HG02642 (cell line): ENCODE measurements at regions not wholly inside any gene's neighbourhood (a gene's known extent, or its start where the extent isn't known, plus 50 kb on each side); places are given as distances from the start of the nearest gene placed in this dataset.

Experiments used
- ATAC-seq: cut with Tn5 transposase; IDR thresholded peaks from one replicate; pipeline ENCODE4 v1.9.1; 2021; ENCODE audit warnings: mild to moderate bottlenecking; ENCODE audit not compliant: unreplicated experiment, poor library complexity

DNA sequence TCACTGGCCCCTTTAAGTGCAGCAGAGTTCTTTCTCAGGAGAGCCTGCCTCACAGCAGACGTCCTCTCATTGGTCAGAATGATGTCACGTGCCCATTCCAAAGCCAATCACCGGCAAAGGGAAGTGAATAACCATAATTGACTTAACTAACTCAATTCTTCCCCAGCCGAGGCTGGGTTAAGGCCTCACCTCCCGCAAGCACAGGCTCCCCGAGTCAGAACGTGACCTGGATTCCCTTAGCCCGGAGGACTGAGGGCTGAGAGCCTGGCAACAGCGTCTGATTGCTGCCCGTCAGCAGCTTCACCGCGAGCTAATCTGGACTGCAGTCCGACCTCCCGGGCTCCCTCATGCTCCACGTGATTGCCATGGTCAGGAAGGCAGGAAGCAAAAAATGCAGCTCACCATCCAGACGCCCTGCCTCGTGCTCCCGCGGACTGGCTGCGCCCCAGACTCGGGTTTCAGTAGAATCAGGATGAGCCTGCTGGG is 92.1 kb upstream of the FZD10 start:
- no peak for ATAC-seq

DNA sequence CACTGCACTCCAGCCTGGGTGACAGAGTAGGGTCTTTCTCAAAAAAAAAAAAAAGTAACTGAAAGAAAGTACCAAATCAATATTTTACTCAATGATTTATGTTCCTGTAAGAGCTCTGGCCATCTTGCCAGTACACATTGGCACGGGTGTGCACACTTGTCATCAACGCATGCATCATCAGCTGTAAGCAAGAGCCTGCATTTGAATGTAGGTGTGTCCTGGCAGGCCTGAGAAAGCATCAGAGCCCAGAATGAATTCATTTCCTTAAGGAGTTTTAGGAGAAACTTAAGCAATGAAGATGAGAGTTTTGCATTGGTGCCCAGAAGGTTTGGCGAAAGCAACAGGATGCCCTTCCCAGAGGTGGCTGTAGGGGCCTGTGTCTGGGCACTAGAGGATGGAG is 88.5 kb upstream of the FZD10 start:
- ATAC-seq = no peak

DNA sequence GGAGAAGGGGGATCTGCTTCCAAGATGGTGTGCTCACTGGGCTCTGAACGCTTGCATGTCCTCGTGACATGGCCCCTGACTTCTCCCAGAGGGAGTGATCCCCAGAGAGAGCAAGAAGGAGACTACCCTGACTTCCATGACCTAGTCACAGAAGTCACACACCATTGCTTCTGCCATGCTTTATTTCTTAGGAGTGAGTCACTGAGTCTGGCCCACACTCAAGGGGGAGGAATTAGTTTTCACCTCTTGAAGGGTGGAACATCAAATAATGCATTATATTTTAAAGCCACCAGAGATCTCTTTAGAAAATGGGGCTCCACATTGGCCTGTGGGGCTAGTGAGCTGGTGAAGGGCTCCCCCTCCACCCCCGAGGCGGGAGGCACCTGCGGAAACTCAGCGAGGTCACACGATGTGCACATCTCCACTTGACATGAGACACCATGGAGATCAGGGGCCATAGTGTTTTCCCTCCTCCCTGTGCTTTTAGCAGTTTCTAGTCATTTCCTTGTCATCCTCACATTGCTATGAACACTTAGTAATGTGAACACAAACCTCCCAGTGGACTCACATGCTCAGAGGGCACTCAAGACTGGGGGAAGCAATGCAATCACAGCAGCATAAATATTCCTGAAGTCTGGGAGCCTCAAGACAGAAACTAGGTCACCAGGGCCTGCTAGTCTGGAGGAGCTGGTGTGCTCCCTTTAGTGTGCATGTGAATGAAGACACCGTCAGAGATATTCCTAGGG is 87.4 kb upstream of the FZD10 start:
- no peak for ATAC-seq

DNA sequence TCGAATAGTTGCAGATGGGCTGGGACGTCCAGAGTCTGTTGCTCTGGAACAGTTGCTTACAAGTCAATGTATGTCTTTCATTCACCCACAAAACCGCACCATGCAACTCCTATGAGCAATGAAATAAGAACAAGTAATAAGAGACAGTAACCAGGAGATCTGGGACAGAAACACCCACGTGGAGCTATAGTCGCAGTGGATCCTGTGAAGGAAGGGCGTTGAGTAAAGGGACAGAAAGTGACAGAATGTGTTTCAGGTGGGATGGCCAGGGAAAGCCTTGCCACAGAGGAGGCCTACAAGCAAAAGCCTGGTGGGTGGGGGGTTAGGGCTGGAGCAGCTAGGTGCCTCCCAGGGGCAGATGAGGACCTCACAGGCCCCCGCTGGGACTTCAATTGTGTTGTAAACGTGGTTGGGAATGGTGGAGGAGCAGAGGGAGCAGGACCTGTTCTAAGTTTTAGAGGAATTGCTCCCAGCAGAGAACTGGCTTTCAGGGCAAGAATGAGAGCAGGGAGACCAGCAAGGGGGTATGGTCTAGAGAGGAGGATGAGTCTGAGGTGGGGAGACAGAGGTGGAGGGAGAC is 86.7 kb upstream of the FZD10 start:
- no peak for ATAC-seq

DNA sequence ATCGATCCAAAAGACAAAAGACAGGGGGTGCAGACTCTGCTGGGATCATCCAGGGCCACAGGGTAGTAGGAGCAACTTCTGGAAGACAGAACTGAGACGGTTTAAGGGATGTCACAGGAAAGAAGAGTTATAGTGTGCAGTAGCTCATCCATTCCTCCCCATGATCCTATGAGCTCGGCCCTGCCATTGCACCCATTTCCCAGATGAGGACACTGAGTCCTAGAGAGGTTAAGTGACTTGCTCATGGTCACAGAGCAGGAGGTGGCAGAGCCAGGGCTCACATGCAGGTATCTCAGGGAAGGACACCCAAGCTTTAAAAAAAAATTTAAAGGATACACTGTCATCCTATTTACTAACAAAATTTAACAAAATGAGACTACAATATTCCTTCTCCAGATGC is 86.1 kb upstream of the FZD10 start:
- no peak for ATAC-seq

DNA sequence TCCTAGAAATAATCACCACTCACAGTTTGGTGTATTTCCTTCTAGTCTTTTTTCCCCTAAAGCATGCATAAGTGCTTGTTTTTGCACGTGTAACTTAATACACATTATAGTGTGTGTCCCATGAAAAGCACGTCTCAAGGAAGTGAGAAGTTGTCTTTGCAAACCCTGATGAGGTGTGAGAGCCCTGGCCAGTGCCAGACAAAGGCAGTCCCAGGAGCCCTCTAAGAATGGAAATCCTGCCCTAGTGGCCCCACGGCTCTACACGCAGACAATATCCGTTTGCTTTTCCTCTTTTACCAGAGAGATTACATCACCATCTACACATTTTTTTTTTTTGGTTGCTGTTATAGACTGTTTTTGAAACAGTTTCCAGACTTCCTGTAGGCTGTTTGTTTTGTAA is 85.5 kb upstream of the FZD10 start:
- ATAC-seq = no peak

DNA sequence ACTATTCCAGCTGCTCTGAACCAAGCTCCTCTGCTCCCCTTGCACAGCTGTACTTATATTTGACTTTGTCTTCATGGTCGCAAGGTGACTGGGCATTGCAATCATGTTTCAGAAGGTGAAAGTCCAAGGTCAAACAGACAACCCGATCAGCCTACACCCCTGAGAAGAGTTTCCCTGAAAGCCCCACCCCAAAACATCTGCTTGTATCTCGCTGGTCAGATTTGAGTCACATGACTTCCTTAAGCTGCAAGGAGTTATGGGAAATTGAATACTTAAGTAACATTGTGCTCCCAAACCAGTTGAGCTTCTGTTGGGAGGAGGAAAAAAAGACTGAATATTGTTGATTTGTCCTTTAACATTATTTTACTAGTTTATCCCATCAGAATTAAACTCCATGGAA is 83.4 kb upstream of the FZD10 start:
- no peak for ATAC-seq

DNA sequence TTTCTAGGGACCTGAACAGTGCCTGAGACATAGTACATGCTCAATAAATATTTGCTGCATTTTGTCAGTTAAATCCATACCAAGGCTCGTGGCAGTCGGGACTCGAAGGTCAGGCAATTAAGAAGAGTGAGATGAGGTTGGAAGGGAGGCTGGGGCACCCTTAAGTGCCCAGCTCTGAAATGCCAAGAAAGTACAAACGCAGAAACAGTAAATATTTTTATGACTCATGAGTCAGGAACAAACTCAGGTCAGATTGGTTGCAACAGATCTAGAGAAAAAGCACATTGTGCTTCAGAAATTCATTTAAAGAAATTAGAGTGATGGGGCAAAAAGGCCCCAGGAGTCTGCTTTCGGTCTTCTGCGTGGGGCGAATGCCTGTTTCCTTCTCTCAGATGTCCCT is 83.0 kb upstream of the FZD10 start:
- no peak for ATAC-seq

DNA sequence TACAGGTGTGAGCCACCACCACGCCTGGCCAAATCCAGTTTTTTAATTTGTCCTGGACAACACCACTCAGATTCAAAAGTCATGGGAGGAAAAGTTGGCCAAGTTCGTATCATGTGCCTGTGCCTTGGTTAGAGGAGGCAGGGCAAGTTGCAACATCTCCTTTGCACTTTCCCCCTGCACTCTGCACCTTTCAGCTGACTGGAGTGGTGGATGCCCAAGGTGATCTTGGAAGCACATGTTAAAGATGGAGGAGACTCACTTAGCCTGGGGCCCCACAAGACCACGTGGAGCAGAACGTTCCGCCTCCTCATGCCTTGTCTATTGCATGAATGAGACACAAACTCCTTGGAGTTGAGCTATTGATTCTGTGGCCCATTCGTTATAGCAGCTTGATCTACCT is 82.1 kb upstream of the FZD10 start:
- ATAC-seq = no peak

DNA sequence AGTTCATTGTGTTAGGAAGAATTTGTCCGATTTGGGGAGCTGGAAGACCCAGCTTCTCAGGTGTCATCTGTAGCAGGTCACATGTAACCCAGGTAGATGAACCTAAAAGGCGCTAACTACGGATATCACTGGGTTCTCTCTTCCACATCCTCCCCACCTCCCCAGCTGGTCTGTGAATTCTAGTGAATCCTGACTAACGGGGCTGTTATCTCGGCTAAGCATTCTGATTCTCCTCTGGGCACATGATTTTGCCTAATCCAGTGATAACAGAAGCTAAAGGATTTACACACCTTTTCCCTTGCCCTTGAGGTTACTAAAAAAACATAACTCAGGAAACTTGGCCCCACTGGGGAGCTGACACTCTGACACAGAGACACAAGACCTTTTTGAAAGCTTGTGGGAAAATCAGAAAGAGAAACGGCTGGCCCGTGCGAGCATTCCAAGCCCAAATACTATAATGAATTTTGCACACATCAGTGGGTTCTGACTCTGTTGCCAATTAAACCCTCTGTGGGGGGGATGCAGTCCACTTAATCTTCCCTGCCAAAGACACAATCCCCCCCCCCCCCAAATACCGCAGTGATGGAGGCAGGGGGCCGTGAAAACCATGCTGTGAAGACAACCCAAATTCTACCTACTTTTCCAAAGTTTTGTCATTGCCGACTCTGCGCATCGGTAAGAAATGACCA is 81.0 kb upstream of the FZD10 start:
- no peak for ATAC-seq

DNA sequence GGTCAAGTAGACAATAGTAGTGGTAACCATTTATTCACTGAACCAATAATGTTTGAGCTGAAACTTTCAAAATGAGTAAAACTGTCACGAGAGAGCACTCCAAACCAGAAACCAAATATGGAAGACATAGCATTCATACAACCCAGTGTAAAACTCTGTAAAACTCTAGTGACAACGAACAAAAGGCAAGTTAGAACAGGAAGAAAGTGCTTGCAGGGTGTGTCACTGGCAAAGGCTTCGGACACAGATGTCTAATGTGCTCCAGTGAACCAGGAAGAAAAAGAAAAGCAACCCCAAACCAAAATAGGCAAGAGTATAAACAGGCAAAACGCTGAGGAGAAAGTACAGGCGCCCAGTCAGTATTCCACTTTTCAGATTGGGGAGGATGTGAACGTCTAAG is 79.3 kb upstream of the FZD10 start:
- no peak for ATAC-seq

DNA sequence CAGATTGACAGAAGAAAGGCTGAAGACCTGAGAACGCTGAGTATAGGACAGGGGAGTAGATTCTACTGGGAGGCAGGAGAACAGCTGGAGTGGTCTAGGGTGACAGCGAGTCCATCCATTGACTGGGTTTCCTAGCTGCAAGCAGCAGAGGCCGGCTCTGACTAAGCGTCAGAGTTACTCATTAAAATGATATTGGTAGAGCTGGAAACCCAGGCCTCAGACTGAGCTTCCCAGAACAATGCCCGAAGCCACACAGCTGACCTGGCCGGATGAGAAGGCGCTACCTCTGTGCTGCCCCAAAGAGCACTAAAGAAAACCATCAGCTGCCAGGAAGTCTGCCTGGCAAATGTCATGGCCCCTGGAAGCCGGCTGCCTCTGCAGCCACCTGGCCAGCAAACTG is 78.5 kb upstream of the FZD10 start:
- no peak for ATAC-seq

DNA sequence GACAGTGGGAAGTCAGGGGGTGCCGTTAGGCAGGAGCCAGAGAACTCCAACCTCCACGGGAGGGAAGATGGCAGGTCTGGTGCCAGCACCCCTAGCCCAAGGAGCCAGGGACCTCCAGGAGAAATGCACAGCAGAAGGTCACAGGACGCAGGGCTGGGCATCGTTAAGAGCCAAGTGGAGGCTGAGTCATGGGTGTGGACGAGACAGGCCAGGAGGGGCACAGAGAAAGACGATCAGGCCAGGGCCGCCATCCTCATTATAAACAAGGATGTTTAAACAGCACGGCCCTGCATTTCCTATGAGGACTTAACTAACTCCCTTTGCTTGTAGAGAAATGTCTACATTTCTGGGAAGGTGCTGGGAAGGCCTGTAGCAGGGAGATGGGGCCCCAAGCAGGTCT is 77.9 kb upstream of the FZD10 start:
- no peak for ATAC-seq

DNA sequence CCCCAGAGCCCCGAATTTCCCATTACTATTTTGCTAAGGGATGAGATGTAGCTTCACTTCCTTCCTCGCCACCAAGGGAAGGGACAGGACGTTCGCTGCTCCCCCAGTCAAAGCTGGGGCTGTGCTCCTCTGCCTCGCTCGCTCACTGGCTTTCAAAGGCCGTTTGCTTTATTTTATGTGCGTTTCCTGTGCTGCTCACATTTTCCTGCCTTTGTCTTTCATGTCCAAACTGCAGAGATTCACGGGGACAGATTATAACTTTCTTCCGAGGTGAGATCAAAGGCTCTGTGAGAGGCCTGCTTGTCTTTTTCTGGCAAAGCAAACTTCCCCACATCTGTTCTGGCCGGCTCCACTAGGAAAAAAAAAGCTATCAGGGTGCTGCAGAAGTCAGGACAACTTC is 76.0 kb upstream of the FZD10 start:
- ATAC-seq = no peak

DNA sequence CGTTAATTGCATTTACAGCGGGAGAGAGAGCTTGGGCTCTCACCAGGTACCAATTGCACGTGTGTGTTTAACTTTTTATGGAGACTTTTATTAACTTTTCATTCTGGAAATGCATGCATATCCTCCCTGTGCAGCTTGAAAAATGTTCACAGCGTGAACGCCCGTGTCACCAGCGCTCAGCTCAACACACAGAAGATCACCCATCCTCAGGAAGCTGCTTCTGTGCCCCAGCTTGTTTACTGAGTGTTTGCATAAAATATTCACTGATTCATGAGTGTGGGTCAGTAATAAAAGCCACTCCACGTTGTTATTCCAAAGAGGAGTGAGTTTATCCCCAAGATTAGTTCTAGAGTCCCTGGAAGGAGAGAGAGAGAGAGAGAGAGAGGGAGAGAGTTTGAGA is 75.5 kb upstream of the FZD10 start:
- no peak for ATAC-seq

DNA sequence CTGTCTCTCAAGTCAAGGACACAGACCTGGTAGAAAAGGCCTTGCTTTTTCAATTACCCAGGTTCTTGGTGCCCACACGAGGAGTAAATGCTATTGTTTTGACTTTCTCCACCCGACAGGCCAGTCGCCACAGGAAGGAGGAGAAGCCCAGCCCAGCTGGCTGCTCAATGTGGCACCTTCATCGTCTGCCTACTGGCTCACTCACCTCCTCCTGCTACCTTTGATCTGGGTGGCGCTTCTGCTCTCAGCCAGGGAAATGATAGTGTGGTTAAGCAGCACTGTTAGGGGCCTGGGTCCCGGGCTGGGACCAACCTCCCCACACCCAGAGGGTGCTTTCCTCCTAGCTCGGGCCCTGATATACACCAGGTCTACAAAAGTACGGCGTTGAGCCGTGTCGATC is 75.0 kb upstream of the FZD10 start:
- ATAC-seq = no peak

DNA sequence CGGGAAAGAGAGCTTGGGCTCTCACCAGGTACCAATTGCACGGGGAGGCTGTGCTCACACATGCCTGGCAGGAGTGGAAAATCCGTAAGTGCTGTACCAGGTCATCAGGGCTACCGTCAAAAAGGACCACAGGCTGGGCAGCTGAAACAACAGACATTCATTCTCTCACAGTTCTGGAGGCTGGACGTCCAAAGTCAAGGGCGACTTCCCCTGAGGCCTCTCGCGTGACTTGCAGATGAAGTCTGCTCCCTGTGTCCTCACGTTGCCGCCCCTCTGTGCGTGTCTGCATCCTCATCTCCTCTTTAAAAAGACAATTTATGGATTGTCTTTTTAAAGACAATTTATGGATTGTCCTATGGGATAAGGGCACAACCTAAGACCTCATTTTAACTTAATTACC is 73.8 kb upstream of the FZD10 start:
- no peak for ATAC-seq

DNA sequence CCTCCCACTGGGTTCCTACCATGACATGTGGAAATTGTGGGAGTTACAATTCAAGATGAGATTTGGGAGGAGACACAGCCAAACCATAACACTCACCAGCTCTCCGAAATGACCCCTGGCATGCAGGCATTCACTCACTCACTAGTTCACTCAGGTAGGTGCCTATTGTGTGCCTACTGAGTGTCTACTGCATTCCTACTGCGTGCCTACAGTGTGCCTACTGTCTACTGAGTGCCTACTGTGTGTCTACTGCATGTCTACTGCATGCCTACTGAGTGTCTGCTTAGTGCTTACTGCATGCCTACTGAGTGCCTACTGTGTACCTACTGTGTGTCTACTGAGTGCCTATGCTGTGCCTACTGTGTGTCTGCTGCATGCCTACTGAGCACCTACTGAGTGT is 71.7 kb upstream of the FZD10 start:
- no peak for ATAC-seq

DNA sequence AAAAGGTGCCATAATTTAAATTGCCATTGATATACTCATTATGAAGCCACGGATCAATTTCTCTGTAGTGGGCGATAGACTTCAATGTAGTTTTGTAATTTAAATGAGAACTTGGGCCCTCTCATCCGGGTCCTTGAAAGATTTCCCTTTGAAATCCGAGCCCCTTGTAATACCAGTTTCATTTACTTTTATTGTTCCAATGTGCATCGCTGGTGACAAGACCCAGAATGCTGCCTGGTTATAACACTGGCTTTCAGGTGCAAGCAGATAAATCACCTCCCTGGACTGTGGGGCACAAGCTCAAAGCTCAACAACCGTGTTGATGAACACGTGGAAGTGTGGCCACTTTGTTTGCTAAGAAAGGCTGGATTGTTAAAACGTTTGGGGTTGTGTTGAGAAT is 68.9 kb upstream of the FZD10 start:
- ATAC-seq = no peak

DNA sequence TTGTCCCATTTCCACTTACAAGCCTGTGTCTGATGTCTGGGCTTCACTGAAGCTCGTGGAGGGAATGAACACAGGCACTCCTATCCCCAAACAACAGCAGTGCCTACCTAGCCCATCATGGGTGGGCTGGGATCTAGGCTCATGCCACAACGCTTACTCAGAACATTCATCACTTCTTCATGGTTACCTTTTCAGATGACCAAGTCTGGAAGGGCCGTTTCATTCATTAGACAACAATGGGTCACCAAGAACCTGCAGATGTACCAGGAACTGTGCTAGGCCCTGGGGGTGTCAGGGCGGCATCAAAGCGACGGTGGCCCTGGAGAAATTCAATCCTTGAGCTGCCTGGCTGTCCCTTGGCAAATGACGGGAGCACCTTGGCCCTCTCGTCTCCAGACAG is 64.9 kb upstream of the FZD10 start:
- ATAC-seq = no peak

DNA sequence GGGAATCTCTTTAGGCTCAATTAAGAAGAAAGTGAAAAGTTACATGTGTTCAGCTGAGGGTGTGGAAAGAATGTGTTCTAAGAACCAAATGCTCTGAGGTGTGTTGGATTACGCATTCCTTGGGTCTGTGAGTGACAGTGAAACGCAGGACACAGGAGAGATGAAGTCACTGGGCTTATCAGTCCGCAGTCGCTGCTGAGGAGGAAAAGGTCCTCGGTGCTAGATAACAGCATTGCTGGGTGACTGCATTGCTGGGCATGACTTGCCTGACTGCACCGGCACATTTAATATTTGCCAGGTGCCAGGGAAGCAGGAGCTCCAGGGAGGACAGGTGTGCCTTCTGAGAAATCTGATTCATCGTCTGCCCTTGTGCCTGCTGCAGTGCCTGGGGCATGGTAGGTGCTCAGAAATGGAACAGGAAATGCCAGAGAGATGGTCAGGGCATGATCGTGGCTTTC is 64.4 kb upstream of the FZD10 start:
- ATAC-seq = no peak
